SK-MEL-5 (cell line): ENCODE measurements at regions not wholly inside any gene's neighbourhood (a gene's known extent, or its start where the extent isn't known, plus 50 kb on each side); places are given as distances from the start of the nearest gene placed in this dataset.

Experiments
- DNase-seq: peaks from one replicate; pipeline ENCODE4 v3.0.0-alpha.2; 2016; ENCODE audit warnings: low read depth, low spot score
- in situ Hi-C: cut with HindIII; loops from 2 replicates; pipeline ENCODE4 v1.10.0; 2016; ENCODE audit warnings: low sequenced_read_pairs, high pct_unique_total_duplicates, low pct_unique_long_range_greater_than_20kb

- in situ Hi-C loops = no loop called here
- DNase-seq = peak; percentile 55
Observed at GRCh38 chr15:87582169-87582568, 674.4 kb downstream of the NTRK3 start.

GRCh38 chr15:87579537-87579936 is 677.0 kb downstream of the NTRK3 start:
- in situ Hi-C loops = no loop called here
- no peak for DNase-seq

GRCh38 chr15:87578776-87579175 is 677.8 kb downstream of the NTRK3 start:
- DNase-seq = no peak
- in situ Hi-C loops = no loop called here

- in situ Hi-C loops = no loop called here
- DNase-seq = peak; percentile 51
Observed at GRCh38 chr15:87577336-87577735, 679.2 kb downstream of the NTRK3 start.

GRCh38 chr15:87576486-87577176 is 679.9 kb downstream of the NTRK3 start:
- in situ Hi-C loops = no loop called here
- peak; percentile 69 for DNase-seq

- peak; percentile 98 for DNase-seq
- in situ Hi-C loops = no loop called here
Observed at GRCh38 chr15:87575896-87576473, 680.6 kb downstream of the NTRK3 start.

- in situ Hi-C loops = no loop called here
- no peak for DNase-seq
Observed at GRCh38 chr15:87573534-87573933, 683.0 kb downstream of the NTRK3 start.

- in situ Hi-C loops = no loop called here
- no peak for DNase-seq
Observed at GRCh38 chr15:87573039-87573438, 683.5 kb downstream of the NTRK3 start.

- in situ Hi-C loops = no loop called here
- DNase-seq = no peak
Observed at GRCh38 chr15:87572381-87572910, 684.1 kb downstream of the NTRK3 start.

- DNase-seq = no peak
- in situ Hi-C loops = no loop called here
Observed at GRCh38 chr15:87570206-87570605, 686.3 kb downstream of the NTRK3 start.

GRCh38 chr15:87569581-87569980 is 687.0 kb downstream of the NTRK3 start:
- no peak for DNase-seq
- in situ Hi-C loops = no loop called here

GRCh38 chr15:87567406-87568030 is 689.0 kb downstream of the NTRK3 start:
- in situ Hi-C loops = no loop called here
- no peak for DNase-seq

GRCh38 chr15:87566236-87566635 is 690.3 kb downstream of the NTRK3 start:
- no peak for DNase-seq
- in situ Hi-C loops = no loop called here

GRCh38 chr15:87564681-87565080 is 691.9 kb downstream of the NTRK3 start:
- in situ Hi-C loops = no loop called here
- no peak for DNase-seq

- DNase-seq = no peak
- in situ Hi-C loops = no loop called here
Observed at GRCh38 chr15:87563869-87564268, 692.7 kb downstream of the NTRK3 start.

GRCh38 chr15:87562203-87562602 is 694.3 kb downstream of the NTRK3 start:
- no peak for DNase-seq
- in situ Hi-C loops = no loop called here

GRCh38 chr15:87561641-87562040 is 694.9 kb downstream of the NTRK3 start:
- in situ Hi-C loops = no loop called here
- DNase-seq = no peak

- in situ Hi-C loops = no loop called here
- DNase-seq = no peak
Observed at GRCh38 chr15:87557881-87558280, 698.7 kb downstream of the NTRK3 start.

GRCh38 chr15:87556886-87557285 is 699.7 kb downstream of the NTRK3 start:
- no peak for DNase-seq
- in situ Hi-C loops = no loop called here
